ENCODE measurements at regions not wholly inside any gene's neighbourhood (a gene's known extent, or its start where the extent isn't known, plus 50 kb on each side); places are given as distances from the start of the nearest gene placed in this dataset.
A peak's percentile ranks its signal among the peaks of the same experiment; 100 is the strongest.

DNA sequence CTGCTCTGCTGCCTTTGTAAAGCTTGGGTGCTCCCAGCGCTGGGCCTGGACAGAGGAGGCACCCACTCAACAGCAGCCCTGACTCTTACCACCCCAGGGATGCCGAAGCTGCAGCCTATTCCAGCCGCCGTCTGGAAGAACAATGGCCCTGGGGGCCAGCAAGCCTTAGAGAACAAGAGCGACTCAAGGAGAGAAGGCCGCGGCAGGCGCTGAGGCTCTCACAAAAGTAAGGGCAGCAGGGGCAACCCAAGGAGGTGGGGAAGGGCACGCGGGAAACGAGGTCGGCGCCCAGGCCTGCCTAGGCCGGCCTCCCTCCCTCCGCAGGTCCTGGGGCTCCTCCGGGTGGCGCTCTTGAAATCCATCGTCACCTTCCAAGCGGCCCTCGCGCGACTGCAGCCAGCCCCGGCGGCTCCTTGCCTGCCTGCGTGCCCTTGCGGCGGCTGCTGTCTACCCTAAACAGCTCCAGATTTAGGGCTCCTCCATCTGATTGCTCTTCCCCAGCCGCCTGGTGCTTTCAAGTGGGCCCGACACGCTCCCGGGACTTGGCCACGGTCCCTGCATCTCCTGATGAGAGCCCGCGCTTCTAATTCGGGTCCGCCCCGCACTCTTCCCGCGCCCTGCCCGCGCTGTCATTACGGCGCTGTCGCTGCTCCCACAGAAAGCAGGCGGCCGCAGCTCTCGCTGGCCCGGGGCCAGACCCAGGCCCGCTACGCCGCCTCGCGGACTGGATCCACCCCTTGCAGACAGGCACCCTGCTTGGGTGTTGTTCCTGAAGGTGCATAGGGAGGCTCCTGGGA lies 213.3 kb downstream of the SEMA6A start:
- peak; percentile 13 for DNase-seq

DNA sequence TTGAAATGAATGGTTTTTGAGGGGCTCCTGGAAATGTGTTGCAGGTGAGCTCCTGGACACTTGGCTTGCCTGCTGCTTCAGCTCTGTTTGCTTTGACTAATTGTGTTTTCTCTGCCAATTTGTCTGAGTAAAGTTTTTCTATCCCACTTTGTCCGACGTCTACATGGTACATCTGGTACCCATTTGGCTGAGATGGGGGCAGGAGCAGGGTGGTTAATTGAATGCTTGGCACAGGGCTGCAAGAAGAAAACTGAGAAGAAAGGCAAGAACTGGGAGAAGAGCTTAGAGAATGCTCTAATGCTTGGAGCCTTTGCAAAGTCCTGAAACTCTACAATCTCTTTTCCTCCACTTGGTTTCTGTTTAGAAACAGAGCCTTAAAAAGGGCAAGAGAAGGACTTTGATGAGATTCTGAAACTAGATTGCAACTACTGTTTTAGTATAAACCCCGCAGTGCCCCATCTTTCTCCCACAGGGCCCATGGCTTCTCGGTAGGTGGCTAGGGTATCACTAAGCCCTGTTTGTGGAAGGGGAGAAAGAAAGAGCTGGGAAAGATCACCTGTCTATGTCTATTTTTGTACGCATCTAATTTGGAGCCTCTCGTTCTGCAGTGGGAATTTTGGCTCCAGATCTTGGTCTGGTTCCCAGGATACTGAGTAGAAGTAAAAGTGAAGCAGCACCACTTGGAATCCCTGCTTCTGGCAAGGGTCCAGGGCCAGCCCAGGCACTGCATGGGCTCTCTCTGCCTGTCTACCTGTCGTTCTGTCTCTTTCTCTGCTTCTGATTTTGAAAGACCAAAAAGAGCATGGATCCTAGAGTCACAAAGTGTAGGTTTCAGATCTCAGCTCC lies 214.4 kb downstream of the SEMA6A start:
- DNase-seq = no peak

DNA sequence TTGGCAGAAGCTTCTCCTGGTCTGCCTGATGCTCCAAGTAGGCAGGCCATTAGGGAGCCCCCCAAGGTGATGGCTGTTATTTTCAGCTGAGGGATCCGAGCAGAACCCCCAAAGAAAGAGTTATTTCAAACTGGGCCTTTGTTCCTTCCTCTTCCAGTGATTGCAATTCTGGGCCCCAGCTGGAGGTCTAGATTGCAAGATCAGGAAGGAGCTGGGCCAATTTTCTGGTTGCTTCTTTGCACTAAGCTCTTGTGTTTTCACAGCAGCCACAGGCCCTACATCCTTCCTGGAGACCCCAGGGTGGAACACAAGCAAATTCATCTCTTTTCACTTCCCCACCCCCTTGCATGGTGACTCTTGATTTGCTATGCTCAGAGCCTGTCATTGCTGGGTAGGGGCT lies 215.0 kb downstream of the SEMA6A start:
- DNase-seq = no peak

DNA sequence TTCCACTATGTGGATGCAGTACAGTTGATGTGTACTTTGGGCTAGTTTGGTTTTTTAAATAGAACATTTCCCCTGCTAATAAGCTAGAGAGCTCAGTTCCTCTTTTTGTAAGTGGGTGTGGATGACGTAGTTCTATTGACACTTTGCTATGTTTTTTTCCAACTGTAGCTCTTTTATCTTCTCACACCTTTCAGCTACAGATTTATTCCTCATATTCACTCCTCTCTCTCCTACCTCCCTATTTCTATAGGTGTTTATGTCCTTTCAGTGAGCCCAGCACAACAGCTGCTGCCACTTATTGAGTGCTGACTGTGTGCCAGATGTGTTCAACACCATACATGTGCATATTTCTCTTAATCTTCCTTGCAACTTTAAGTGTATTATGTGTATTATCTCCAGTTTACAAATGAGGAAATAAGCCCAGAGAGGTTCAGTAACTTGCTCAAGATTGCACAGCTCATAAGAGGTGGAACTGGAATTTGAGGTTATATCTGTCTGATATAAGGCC lies 215.7 kb downstream of the SEMA6A start:
- DNase-seq = no peak

DNA sequence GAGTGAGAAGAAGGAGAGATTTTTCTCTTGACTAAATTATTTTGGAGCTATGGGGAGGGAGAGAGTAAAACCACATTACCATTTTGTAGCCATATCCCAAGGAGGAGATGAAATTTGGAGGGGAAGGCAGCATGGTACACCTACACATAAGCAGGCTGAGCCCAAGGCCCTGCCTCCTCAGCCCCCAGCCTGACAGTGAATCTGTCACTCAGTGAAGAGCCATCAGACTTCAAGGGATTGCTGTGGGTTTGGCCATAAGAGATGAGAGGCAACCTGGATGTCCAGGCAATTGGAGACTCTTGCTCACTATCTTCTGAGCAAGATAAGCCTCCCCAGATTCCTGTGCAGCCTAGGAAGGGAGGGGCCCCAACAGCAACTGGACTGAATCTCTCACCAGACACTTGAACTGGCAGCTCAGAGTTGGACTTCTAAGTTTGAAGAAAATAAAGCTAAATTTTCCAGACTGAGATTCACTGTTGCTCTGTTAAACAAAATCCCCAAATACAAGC lies 216.6 kb downstream of the SEMA6A start:
- no peak for DNase-seq

DNA sequence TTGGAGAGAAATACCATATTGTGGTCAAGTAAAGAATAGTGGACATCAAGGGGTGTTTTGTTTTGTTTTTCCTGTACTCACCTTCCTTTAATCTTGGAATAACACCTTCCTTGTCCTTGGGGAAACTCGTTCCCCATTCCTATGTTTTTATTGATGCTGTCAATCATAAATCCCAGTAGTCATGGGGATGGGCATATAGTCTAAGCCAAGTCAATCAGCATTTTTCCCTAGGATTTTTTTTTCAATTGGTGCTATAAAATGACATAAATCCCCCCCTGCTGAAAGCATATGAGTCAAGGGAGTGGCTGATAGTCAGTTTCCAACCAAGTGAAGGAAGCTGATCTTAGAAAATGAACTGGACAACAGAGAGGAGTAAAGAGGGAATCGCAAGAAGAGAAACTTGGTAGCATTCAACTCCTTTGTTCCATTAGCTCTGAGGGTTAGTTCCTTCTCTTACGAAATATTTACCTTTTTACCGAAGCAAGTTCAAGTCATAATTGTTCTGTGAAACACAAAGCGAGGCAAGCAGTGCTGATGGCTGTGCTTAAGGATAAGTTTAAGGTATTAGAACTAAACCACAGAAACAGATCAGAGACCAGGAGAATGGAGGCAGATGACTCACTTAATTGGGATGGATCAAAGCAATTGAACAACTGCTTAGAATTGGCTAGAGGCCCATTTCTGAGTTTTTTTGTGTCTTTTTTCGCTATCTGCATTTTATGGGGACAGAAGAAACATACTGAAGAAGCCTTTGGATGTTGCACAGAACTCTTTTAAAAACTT lies 218.6 kb downstream of the SEMA6A start:
- no peak for DNase-seq

DNA sequence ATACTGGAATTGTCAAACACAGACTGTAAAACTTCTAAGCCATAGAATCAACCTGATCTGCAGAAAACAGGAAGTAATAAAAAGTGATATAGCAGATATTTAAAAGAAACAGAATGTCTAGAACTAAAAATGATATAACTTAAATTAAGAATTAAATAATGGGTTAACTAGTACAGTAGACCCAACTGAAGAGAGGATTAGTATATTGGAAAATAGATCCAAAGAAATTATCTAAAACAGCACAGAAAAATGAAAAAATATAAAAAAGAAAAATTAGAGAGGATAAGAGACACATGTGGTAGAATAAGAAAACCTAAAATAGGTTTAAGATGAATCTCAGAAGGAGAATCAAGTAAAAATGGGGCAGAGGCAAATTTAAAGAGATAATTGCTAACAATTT lies 219.9 kb downstream of the SEMA6A start:
- DNase-seq = no peak

DNA sequence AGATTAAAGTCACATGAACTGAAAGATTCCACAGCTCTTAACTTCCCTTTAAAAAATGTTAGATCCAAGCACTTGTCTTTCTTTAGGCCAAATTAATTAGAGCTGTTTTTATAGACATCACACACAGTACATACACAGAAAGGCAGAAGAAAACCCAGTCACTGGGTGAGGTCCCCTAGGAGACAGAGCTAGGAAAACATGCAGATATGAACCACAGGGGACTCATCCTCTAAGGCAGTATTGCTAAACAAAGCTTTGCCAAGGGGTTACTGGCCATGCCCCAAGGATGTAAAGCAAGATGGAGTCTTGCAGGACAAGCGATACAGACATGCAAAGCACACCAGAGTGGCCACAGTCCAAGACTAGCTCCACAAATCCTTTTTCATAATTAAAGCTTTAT lies 227.0 kb downstream of the SEMA6A start:
- no peak for DNase-seq

DNA sequence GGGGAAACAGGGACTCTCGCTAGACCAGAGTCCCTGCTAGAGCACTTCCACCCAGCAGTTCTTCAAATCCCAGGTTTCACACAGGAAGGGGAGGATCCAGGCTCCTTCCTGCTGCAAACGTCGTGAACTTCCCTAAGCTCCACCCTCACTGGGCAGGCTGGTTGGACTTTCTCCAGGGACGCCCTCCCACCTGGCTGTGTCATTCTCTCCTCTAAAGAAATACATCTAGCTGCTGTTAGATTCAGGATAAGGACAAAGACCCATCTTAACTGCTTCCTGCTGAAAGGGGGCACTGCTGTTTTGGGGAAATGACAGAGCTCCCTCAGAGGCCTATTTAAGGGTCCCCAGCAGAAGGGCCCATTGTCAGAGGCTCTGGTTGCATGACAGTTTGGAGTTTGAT lies 230.7 kb downstream of the SEMA6A start:
- DNase-seq = no peak
